Trophoblast cell (in vitro differentiated cells and primary cell): ENCODE measurements at regions not wholly inside any gene's neighbourhood (a gene's known extent, or its start where the extent isn't known, plus 50 kb on each side); places are given as distances from the start of the nearest gene placed in this dataset.

Source experiments
- DNase-seq, 2 donors: peaks; one replicate each; pipeline ENCODE4 v3.0.0-alpha.2; 2016
- H2AFZ ChIP-seq: 2 replicates; pipeline ENCODE4 v1.6.1; 2013; ENCODE audit warnings: low read length, moderate library complexity, mild to moderate bottlenecking; ENCODE audit not compliant: insufficient read depth, poor library complexity
- H2AK5ac ChIP-seq: 2 replicates; pipeline ENCODE4 v1.6.1; 2013; ENCODE audit warnings: mild to moderate bottlenecking, low read length
- H2BK120ac ChIP-seq: 2 replicates; pipeline ENCODE4 v1.6.1; 2013; ENCODE audit warnings: low read length, mild to moderate bottlenecking, moderate library complexity; ENCODE audit not compliant: insufficient read depth, poor library complexity
- H2BK12ac ChIP-seq: 2 replicates; pipeline ENCODE4 v1.6.1; 2013; ENCODE audit warnings: mild to moderate bottlenecking, low read length, moderate library complexity
- H2BK5ac ChIP-seq: 2 replicates; pipeline ENCODE4 v1.6.1; 2013; ENCODE audit warnings: low read length, low read depth, moderate library complexity, mild to moderate bottlenecking; ENCODE audit not compliant: poor library complexity
- H3K14ac ChIP-seq: 2 replicates; pipeline ENCODE4 v1.6.1; 2013; ENCODE audit warnings: mild to moderate bottlenecking, low read length
- H3K18ac ChIP-seq: 2 replicates; pipeline ENCODE4 v1.6.1; 2013; ENCODE audit warnings: mild to moderate bottlenecking, low read length
- H3K23ac ChIP-seq: 2 replicates; pipeline ENCODE4 v1.6.1; 2013; ENCODE audit warnings: low read length
- H3K27ac ChIP-seq: 2 replicates; pipeline ENCODE4 v1.5.1; 2013; ENCODE audit warnings: low read depth, mild to moderate bottlenecking, inconsistent platforms, low read length, moderate library complexity
- H3K27me3 ChIP-seq: 2 replicates; pipeline ENCODE4 v1.6.1; 2013; ENCODE audit warnings: inconsistent platforms, mild to moderate bottlenecking, low read length, moderate library complexity; ENCODE audit not compliant: insufficient read depth
- H3K36me3 ChIP-seq, 2 experiments: 1 replicate in 1 of 2; 2 replicates in 1 of 2; pipeline ENCODE4 v1.6.1; 2013; ENCODE audit warnings: low read length in 2 of 2, mild to moderate bottlenecking in 2 of 2, moderate library complexity in 1 of 2; ENCODE audit not compliant: insufficient read depth in 2 of 2, control insufficient read depth in 1 of 2
- H3K4ac ChIP-seq: 2 replicates; pipeline ENCODE4 v1.6.1; 2013; ENCODE audit warnings: low read depth, mild to moderate bottlenecking, low read length, moderate library complexity
- H3K4me1 ChIP-seq, 2 experiments: 1 replicate in 1 of 2; 2 replicates in 1 of 2; pipeline ENCODE4 v1.6.1; 2013; ENCODE audit warnings: low read length in 2 of 2, mild to moderate bottlenecking in 2 of 2, moderate library complexity in 1 of 2; ENCODE audit not compliant: insufficient read depth in 2 of 2, control insufficient read depth in 1 of 2
- H3K4me2 ChIP-seq: 2 replicates; pipeline ENCODE4 v1.6.1; 2013; ENCODE audit warnings: inconsistent platforms, mild to moderate bottlenecking, low read length, moderate library complexity
- H3K4me3 ChIP-seq: 2 replicates; pipeline ENCODE4 v1.5.1; 2013; ENCODE audit warnings: mild to moderate bottlenecking, low read depth, low read length, inconsistent platforms
- H3K79me1 ChIP-seq: one replicate; pipeline ENCODE4 v1.6.1; 2013; ENCODE audit warnings: low read length
- H3K79me2 ChIP-seq: 2 replicates; pipeline ENCODE4 v1.6.1; 2013; ENCODE audit warnings: low read length, mild to moderate bottlenecking; ENCODE audit not compliant: control insufficient read depth, insufficient read depth, poor library complexity
- H3K9ac ChIP-seq: 2 replicates; pipeline ENCODE4 v1.6.1; 2013; ENCODE audit warnings: mild to moderate bottlenecking, low read length
- H3K9me3 ChIP-seq: 2 replicates; pipeline ENCODE4 v1.6.1; 2013; ENCODE audit warnings: low read depth, mild to moderate bottlenecking, control low read depth, inconsistent platforms, low read length; ENCODE audit not compliant: insufficient read depth
- H4K12ac ChIP-seq: 2 replicates; pipeline ENCODE4 v1.6.1; 2013; ENCODE audit warnings: low read depth, mild to moderate bottlenecking, low read length, moderate library complexity
- H4K8ac ChIP-seq: 2 replicates; pipeline ENCODE4 v1.6.1; 2013; ENCODE audit warnings: low read depth, mild to moderate bottlenecking, low read length, moderate library complexity
- H4K91ac ChIP-seq: one replicate; pipeline ENCODE4 v1.6.1; 2013; ENCODE audit warnings: low read depth, mild to moderate bottlenecking, low read length, moderate library complexity
- WGBS: extraction: QIAGEN DNeasy Blood & Tissue Kit; methylation state at CpG from one replicate; pipeline ENCODE4 v1.1.7; 2013; ENCODE audit warnings: missing lambda C conversion rate; ENCODE audit not compliant: insufficient read length, insufficient coverage; ENCODE audit errors: extremely low coverage; 5-methylcytosine and 5-hydroxymethylcytosine counted together

DNA sequence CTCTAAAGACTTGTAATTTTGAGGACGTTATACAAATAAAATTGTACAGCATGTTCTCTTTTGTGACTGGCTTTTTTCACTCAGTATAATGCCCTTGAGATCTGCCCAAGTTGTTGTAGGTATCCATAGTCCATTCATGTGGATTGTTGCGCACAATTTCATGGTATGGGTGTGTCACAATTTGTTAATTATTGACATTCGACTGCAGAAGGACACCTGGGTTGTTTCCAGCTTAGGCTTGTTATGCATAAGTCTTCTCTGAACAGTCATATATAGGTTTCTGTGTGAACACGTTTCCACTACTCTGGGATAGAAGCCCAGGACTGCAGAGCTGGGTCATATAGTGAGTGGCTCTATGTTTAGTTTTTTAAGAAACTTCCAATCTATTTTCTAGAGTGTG, 800.8 kb upstream of the SALL3 start:
- no peaks in the 10 kb centered on the region for H3K36me3 ChIP-seq
- no peak overlapping the region for H2BK5ac ChIP-seq
- H3K4ac ChIP-seq = no peak overlapping the region
- no peak overlapping the region for H3K4me2 ChIP-seq
- H3K9ac ChIP-seq = no peak overlapping the region
- no peaks in the 10 kb centered on the region for H3K4me1 ChIP-seq
- H3K79me1 ChIP-seq = no peaks in the 10 kb centered on the region
- no peak overlapping the region for H3K18ac ChIP-seq
- no peak overlapping the region for H4K12ac ChIP-seq
- no peak overlapping the region for H2AFZ ChIP-seq
- H3K14ac ChIP-seq = no peak overlapping the region
- no peak overlapping the region for H3K23ac ChIP-seq
- DNase-seq = no peak
- H3K9me3 ChIP-seq = no peaks in the 10 kb centered on the region
- H2BK120ac ChIP-seq = no peak overlapping the region
- no peak overlapping the region for H3K27ac ChIP-seq
- no peak overlapping the region for H2BK12ac ChIP-seq
- no peak overlapping the region for H2AK5ac ChIP-seq
- no peak overlapping the region for H4K91ac ChIP-seq
- H3K4me3 ChIP-seq = no peak overlapping the region
- no CpG with 5 or more reads among the region's 4 CpGs for WGBS
- H4K8ac ChIP-seq = no peak overlapping the region
- H3K27me3 ChIP-seq = no peaks in the 10 kb centered on the region
- H3K79me2 ChIP-seq = no peaks in the 10 kb centered on the region

- H3K4ac ChIP-seq = no peak overlapping the region
- H4K91ac ChIP-seq = no peak overlapping the region
- no peak overlapping the region for H3K4me2 ChIP-seq
- no peak overlapping the region for H3K4me3 ChIP-seq
- H2AK5ac ChIP-seq = no peak overlapping the region
- H3K18ac ChIP-seq = no peak overlapping the region
- no peak overlapping the region for H3K27ac ChIP-seq
- H4K12ac ChIP-seq = no peak overlapping the region
- H3K79me1 ChIP-seq = no peaks in the 10 kb centered on the region
- no peaks in the 10 kb centered on the region for H3K4me1 ChIP-seq
- H3K23ac ChIP-seq = no peak overlapping the region
- H3K9ac ChIP-seq = no peak overlapping the region
- WGBS = no CpG with 5 or more reads among the region's 12 CpGs
- H3K36me3 ChIP-seq = no peaks in the 10 kb centered on the region
- H2BK5ac ChIP-seq = no peak overlapping the region
- H3K9me3 ChIP-seq = no peaks in the 10 kb centered on the region
- H2BK120ac ChIP-seq = no peak overlapping the region
- H2BK12ac ChIP-seq = no peak overlapping the region
- no peaks in the 10 kb centered on the region for H3K79me2 ChIP-seq
- H3K14ac ChIP-seq = no peak overlapping the region
- no peaks in the 10 kb centered on the region for H3K27me3 ChIP-seq
- DNase-seq = no peak
- H4K8ac ChIP-seq = no peak overlapping the region
- H2AFZ ChIP-seq = no peak overlapping the region
Observed at GRCh38 chr18:78180741-78181140, 798.9 kb upstream of the SALL3 start.

GRCh38 chr18:78183815-78184214, 795.8 kb upstream of the SALL3 start:
- H4K91ac ChIP-seq = no peak overlapping the region
- H3K27me3 ChIP-seq = no peaks in the 10 kb centered on the region
- H3K79me1 ChIP-seq = no peaks in the 10 kb centered on the region
- no peak overlapping the region for H3K4me2 ChIP-seq
- H3K14ac ChIP-seq = no peak overlapping the region
- no peak overlapping the region for H2BK12ac ChIP-seq
- H3K4ac ChIP-seq = no peak overlapping the region
- H3K4me3 ChIP-seq = no peak overlapping the region
- no peak overlapping the region for H2AK5ac ChIP-seq
- H2BK120ac ChIP-seq = no peak overlapping the region
- no peaks in the 10 kb centered on the region for H3K79me2 ChIP-seq
- no peaks in the 10 kb centered on the region for H3K9me3 ChIP-seq
- no peak overlapping the region for H2AFZ ChIP-seq
- H3K36me3 ChIP-seq = no peaks in the 10 kb centered on the region
- no peaks in the 10 kb centered on the region for H3K4me1 ChIP-seq
- no peak overlapping the region for H4K12ac ChIP-seq
- no peak overlapping the region for H4K8ac ChIP-seq
- no peak overlapping the region for H2BK5ac ChIP-seq
- H3K9ac ChIP-seq = no peak overlapping the region
- no peak overlapping the region for H3K23ac ChIP-seq
- no peak overlapping the region for H3K18ac ChIP-seq
- DNase-seq = no peak
- no peak overlapping the region for H3K27ac ChIP-seq

- Histone ChIP-seq H3K4me2 (no peak overlapping the region), H2AFZ (no peak overlapping the region), H3K4me1 (no peaks in the 10 kb centered on the region), H3K79me1 (no peaks in the 10 kb centered on the region), H2BK5ac (no peak overlapping the region), H3K79me2 (no peaks in the 10 kb centered on the region), H3K9ac (no peak overlapping the region), H4K12ac (no peak overlapping the region), H3K27ac (no peak overlapping the region), H3K14ac (no peak overlapping the region), H2BK120ac (no peak overlapping the region), H2BK12ac (no peak overlapping the region), H3K23ac (no peak overlapping the region), H4K8ac (no peak overlapping the region), H3K36me3 (no peaks in the 10 kb centered on the region), H3K4ac (no peak overlapping the region), H4K91ac (no peak overlapping the region), H3K27me3 (no peaks in the 10 kb centered on the region), H3K4me3 (no peak overlapping the region), H3K18ac (no peak overlapping the region), H3K9me3 (no peaks in the 10 kb centered on the region), H2AK5ac (no peak overlapping the region)
- no CpG with 5 or more reads among the region's 4 CpGs for WGBS
- no peak for DNase-seq
Observed at GRCh38 chr18:78191276-78191675, 788.3 kb upstream of the SALL3 start.

GRCh38 chr18:78192054-78192453, 787.6 kb upstream of the SALL3 start:
- H4K12ac ChIP-seq = no peak overlapping the region
- WGBS = no CpG with 5 or more reads among the region's 1 CpG

More at GRCh38 chr18:78192054-78192453, 787.6 kb upstream of the SALL3 start:
- no peaks in the 10 kb centered on the region for H3K79me1 ChIP-seq
- no peak overlapping the region for H3K23ac ChIP-seq
- no peak overlapping the region for H2AFZ ChIP-seq
- no peak for DNase-seq
- no peak overlapping the region for H3K4me2 ChIP-seq
- no peak overlapping the region for H2BK5ac ChIP-seq
- no peak overlapping the region for H4K91ac ChIP-seq
- no peak overlapping the region for H2BK12ac ChIP-seq
- no peak overlapping the region for H3K9ac ChIP-seq
- no peak overlapping the region for H3K4ac ChIP-seq
- no peaks in the 10 kb centered on the region for H3K36me3 ChIP-seq
- H2BK120ac ChIP-seq = no peak overlapping the region
- H3K14ac ChIP-seq = no peak overlapping the region
- no peaks in the 10 kb centered on the region for H3K27me3 ChIP-seq
- no peak overlapping the region for H3K4me3 ChIP-seq
- no peak overlapping the region for H3K18ac ChIP-seq
- no peaks in the 10 kb centered on the region for H3K4me1 ChIP-seq
- H3K27ac ChIP-seq = no peak overlapping the region
- no peaks in the 10 kb centered on the region for H3K9me3 ChIP-seq
- H3K79me2 ChIP-seq = no peaks in the 10 kb centered on the region
- no peak overlapping the region for H2AK5ac ChIP-seq
- H4K8ac ChIP-seq = no peak overlapping the region
